ENCODE measurements at regions not wholly inside any gene's neighbourhood (a gene's known extent, or its start where the extent isn't known, plus 50 kb on each side); places are given as distances from the start of the nearest gene placed in this dataset.

GRCh38 chr7:153503093-153503492 lies 549.1 kb upstream of the DPP6 start:
- TF ChIP-seq, protein P1, sequence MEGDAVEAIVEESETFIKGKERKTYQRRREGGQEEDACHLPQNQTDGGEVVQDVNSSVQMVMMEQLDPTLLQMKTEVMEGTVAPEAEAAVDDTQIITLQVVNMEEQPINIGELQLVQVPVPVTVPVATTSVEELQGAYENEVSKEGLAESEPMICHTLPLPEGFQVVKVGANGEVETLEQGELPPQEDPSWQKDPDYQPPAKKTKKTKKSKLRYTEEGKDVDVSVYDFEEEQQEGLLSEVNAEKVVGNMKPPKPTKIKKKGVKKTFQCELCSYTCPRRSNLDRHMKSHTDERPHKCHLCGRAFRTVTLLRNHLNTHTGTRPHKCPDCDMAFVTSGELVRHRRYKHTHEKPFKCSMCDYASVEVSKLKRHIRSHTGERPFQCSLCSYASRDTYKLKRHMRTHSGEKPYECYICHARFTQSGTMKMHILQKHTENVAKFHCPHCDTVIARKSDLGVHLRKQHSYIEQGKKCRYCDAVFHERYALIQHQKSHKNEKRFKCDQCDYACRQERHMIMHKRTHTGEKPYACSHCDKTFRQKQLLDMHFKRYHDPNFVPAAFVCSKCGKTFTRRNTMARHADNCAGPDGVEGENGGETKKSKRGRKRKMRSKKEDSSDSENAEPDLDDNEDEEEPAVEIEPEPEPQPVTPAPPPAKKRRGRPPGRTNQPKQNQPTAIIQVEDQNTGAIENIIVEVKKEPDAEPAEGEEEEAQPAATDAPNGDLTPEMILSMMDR (IDR thresholded peaks at IDR 0.05; ENCODE audit: low read length, missing control alignments): no peak
- H3K4me3 ChIP-seq (replicated peaks; ENCODE audit: low read depth, low read length): no peak overlapping the region
- no peak for DNase-seq (ENCODE audit: low read depth)

GRCh38 chr7:153504288-153505075 lies 547.7 kb upstream of the DPP6 start:
- H3K4me3 ChIP-seq (replicated peaks; ENCODE audit: low read depth, low read length): no peak overlapping the region
- no peak for DNase-seq (ENCODE audit: low read depth)
- TF ChIP-seq, protein P1 (IDR thresholded peaks at IDR 0.05; ENCODE audit: low read length, missing control alignments): no peak

DNA sequence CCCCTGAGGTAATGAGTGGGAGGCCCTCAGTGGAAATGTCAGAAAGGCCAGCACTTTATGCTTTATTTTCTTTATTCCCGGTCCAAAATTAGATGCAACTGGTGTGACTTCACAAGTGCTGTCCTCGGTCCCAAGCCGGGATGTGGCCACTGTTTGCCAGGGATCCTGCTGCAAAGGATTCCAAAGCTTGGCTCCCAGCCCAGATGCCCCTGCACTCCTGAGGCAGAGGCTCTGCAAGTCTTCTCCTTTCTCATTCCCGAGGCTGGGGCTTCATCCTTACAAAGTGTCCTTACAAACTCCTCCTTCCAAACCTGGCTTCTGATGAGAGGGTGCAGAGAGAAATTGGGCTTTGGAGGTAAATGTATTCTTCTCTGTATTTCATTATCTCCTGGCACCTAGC lies 544.3 kb upstream of the DPP6 start:
- DNase-seq (ENCODE audit: low read depth): no peak
- H3K4me3 ChIP-seq (replicated peaks; ENCODE audit: low read depth, low read length): no peak overlapping the region
- TF ChIP-seq, protein P1 (IDR thresholded peaks at IDR 0.05; ENCODE audit: low read length, missing control alignments): no peak

DNA sequence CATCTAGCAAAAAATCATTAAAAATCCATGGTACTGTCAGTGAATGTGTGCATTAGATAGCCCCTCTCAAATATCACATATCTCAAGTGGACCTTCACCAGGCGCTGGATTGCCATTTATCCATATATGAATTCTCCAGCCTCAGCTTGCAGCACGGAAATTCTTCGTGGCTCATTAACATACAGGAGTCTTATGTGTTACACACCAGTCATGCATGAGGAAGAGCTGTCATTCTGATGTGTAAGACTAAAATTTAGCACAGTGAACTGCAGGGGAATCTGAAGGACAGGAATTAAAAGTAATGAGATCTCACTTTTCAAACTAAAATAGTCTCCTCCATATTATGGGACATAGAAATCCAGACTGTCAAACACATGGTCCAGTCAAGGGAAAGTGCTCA lies 542.4 kb upstream of the DPP6 start:
- H3K4me3 ChIP-seq (replicated peaks; ENCODE audit: low read depth, low read length): no peak overlapping the region
- TF ChIP-seq, protein P1 (IDR thresholded peaks at IDR 0.05; ENCODE audit: low read length, missing control alignments): no peak
- DNase-seq (ENCODE audit: low read depth): no peak

DNA sequence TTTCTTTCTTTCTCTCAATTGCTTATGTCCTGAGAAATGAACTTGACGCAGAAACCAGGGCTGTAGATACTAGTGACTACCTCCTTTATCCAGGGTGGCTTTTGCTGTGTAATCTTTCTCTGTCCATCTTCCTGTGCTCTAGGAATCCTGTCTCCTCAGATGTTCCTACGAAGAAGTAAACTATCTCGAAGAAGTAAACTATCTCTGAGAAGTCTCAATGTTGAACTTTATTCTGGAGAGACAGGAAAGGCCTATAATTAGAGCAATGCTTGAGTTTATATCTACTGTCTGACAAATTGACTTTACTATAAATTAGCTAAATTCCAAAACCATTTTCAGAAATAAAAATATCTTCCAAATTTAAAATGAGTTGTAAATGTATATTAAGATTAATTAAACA lies 541.5 kb upstream of the DPP6 start:
- DNase-seq (ENCODE audit: low read depth): no peak
- no peak overlapping the region for H3K4me3 ChIP-seq (replicated peaks; ENCODE audit: low read depth, low read length)
- TF ChIP-seq, protein P1 (IDR thresholded peaks at IDR 0.05; ENCODE audit: low read length, missing control alignments): no peak

- no peak overlapping the region for H3K4me3 ChIP-seq (replicated peaks; ENCODE audit: low read depth, low read length)
- TF ChIP-seq, protein P1 (IDR thresholded peaks at IDR 0.05; ENCODE audit: low read length, missing control alignments): no peak
- no peak for DNase-seq (ENCODE audit: low read depth)
Observed at GRCh38 chr7:153514032-153514431, 538.2 kb upstream of the DPP6 start.

GRCh38 chr7:153515359-153515758 lies 536.8 kb upstream of the DPP6 start:
- no peak for DNase-seq (ENCODE audit: low read depth)
- TF ChIP-seq, protein P1 (IDR thresholded peaks at IDR 0.05; ENCODE audit: low read length, missing control alignments): no peak
- H3K4me3 ChIP-seq (replicated peaks; ENCODE audit: low read depth, low read length): no peak overlapping the region

Measured in fibroblast of pulmonary artery (primary cell).